HUES6 (cell line): ENCODE measurements at regions not wholly inside any gene's neighbourhood (a gene's known extent, or its start where the extent isn't known, plus 50 kb on each side); places are given as distances from the start of the nearest gene placed in this dataset.

Experiments
- H3K27ac ChIP-seq: 2 replicates; pipeline ENCODE4 v1.7.0; 2013; ENCODE audit warnings: low read depth, mild to moderate bottlenecking, low read length, inconsistent platforms
- H3K27me3 ChIP-seq: 2 replicates; pipeline ENCODE4 v1.6.1; 2013; ENCODE audit warnings: low read length; ENCODE audit not compliant: control insufficient read depth, insufficient read depth
- H3K36me3 ChIP-seq: 2 replicates; pipeline ENCODE4 v1.6.1; 2013; ENCODE audit warnings: low read length; ENCODE audit not compliant: control insufficient read depth, insufficient read depth
- H3K4me1 ChIP-seq: 2 replicates; pipeline ENCODE4 v1.6.1; 2013; ENCODE audit warnings: low read length; ENCODE audit not compliant: control insufficient read depth, insufficient read depth
- H3K4me3 ChIP-seq: 2 replicates; pipeline ENCODE4 v1.5.1; 2013; ENCODE audit warnings: low read depth, low read length
- H3K9ac ChIP-seq: one replicate; pipeline ENCODE4 v1.6.1; 2013; ENCODE audit warnings: mild to moderate bottlenecking, low read length
- H3K9me3 ChIP-seq: 2 replicates; pipeline ENCODE4 v1.6.1; 2013; ENCODE audit warnings: low read depth, low read length; ENCODE audit not compliant: control insufficient read depth, insufficient read depth

- Histone ChIP-seq H3K27ac (no peak overlapping the region), H3K36me3 (no peaks in the 10 kb centered on the region), H3K4me1 (peaks cover 5% of the 10 kb centered on the region), H3K27me3 (no peaks in the 10 kb centered on the region), H3K9me3 (no peaks in the 10 kb centered on the region), H3K4me3 (no peak overlapping the region), H3K9ac (no peak overlapping the region)
Observed at GRCh38 chr6:145006914-145007313, 721.8 kb downstream of the UTRN start.

GRCh38 chr6:145008715-145009114 is 723.6 kb downstream of the UTRN start:
- no peaks in the 10 kb centered on the region for H3K27me3 ChIP-seq
- no peak overlapping the region for H3K27ac ChIP-seq
- H3K4me3 ChIP-seq = no peak overlapping the region
- no peak overlapping the region for H3K9ac ChIP-seq
- no peaks in the 10 kb centered on the region for H3K9me3 ChIP-seq
- H3K36me3 ChIP-seq = no peaks in the 10 kb centered on the region
- H3K4me1 ChIP-seq = peaks cover 10% of the 10 kb centered on the region

- Histone ChIP-seq H3K27ac (no peak overlapping the region), H3K4me1 (peaks cover 10% of the 10 kb centered on the region), H3K9ac (no peak overlapping the region), H3K27me3 (no peaks in the 10 kb centered on the region), H3K36me3 (no peaks in the 10 kb centered on the region), H3K9me3 (no peaks in the 10 kb centered on the region), H3K4me3 (no peak overlapping the region)
Observed at GRCh38 chr6:145009711-145010110, 724.6 kb downstream of the UTRN start.

DNA sequence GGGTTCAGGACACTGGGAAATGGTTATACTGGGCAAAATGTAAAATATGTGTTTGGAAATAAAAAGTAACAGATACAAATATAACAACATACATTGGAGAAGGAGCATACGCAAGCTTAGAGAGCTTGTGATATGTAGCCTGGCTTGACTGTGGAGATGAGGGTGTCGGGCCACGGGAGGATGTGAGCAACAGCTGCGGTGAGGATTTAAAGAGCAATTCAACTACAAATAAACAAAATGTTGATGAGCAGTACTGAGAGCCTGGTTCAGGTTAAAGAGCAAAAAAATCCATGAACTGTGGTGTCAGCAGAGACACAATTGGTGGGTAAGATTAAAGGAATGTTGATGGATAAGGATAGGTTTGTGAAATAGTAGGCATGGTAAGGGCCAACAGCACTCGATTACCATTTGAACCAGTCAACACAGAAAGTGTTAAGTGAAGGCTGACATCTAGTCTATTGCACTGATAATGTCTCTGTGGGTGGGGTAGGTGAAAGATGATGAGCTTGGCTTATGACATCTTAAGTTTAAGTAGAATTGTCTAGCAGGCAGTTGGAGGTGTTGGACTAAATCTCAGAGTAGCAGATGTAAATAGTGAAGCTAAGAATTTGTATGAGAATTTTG is 723.2 kb downstream of the EPM2A start:
- Histone ChIP-seq H3K9ac (no peak overlapping the region), H3K9me3 (no peaks in the 10 kb centered on the region), H3K27me3 (no peaks in the 10 kb centered on the region), H3K27ac (no peak overlapping the region), H3K4me3 (no peak overlapping the region), H3K4me1 (peaks cover 14% of the 10 kb centered on the region), H3K36me3 (no peaks in the 10 kb centered on the region)

DNA sequence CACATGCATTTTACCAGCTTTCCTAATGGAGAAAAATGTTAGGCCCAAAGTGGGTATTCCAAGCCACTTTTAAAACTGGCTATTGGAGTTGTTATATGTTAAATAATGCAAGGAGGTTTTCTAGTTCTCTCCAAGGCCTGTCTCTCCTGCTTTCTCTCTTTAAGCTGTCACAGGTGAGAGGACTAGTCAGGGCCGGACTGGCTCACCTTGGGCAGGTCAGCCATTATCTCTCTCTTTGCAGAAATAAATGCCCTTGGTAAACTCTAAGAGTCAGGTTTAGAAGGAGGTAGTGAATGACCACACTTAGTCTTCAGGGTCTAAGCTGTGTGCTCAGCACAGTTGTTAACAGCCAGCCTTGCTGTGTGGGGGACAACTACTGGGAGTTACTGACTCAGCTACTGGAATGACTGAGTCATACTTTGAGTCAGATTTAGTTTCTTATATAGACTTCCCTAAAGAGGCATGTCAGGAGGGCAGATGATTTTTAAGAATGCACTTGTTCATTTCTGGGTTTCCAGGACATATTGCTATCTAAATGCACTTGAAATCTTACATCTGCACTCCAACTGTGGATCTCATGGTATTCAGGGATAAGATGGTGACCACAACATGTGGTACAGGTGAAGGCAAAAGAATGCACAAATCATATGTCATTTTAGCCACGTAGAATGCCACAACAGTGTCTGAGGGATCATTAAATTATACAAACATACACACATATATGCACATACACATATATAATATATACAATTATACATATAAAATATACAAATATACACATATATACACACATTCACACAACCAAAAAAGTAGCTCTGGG is 719.4 kb downstream of the EPM2A start:
- no peak overlapping the region for H3K9ac ChIP-seq
- H3K4me3 ChIP-seq = no peak overlapping the region
- no peaks in the 10 kb centered on the region for H3K27me3 ChIP-seq
- H3K9me3 ChIP-seq = no peaks in the 10 kb centered on the region
- no peaks in the 10 kb centered on the region for H3K36me3 ChIP-seq
- H3K4me1 ChIP-seq = peaks cover 14% of the 10 kb centered on the region; the same call in 1 of the 2 replicates
- no peak overlapping the region for H3K27ac ChIP-seq

GRCh38 chr6:145017051-145017450 is 718.3 kb downstream of the EPM2A start:
- Histone ChIP-seq H3K9ac (no peak overlapping the region), H3K4me1 (peaks cover 12% of the 10 kb centered on the region; the same call in 1 of the 2 replicates), H3K9me3 (no peaks in the 10 kb centered on the region), H3K27me3 (no peaks in the 10 kb centered on the region), H3K4me3 (no peak overlapping the region), H3K27ac (no peak overlapping the region), H3K36me3 (no peaks in the 10 kb centered on the region)

DNA sequence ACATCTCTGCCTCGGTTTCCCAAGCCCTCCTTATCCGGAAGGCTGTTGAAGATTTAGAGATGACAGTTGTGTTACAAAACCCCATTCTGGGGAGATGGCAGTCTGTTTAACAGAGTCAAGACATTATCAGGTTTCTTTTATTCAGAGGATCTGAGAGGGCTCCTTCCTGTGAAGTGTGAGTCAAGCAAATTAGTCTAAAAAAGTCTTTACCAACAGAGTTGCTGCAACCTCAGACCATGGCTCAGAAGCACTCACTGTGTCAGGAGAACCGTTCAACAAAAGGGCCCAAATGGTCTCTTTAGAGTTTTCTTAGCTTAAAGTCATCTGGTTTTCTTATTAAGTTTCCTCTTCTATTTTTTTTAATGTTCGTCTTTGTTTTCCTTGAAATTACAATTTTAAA is 717.8 kb downstream of the EPM2A start:
- Histone ChIP-seq H3K9me3 (no peaks in the 10 kb centered on the region), H3K27me3 (no peaks in the 10 kb centered on the region), H3K36me3 (no peaks in the 10 kb centered on the region), H3K4me1 (peaks cover 8% of the 10 kb centered on the region; the same call in 1 of the 2 replicates), H3K9ac (no peak overlapping the region), H3K4me3 (no peak overlapping the region), H3K27ac (no peak overlapping the region)

DNA sequence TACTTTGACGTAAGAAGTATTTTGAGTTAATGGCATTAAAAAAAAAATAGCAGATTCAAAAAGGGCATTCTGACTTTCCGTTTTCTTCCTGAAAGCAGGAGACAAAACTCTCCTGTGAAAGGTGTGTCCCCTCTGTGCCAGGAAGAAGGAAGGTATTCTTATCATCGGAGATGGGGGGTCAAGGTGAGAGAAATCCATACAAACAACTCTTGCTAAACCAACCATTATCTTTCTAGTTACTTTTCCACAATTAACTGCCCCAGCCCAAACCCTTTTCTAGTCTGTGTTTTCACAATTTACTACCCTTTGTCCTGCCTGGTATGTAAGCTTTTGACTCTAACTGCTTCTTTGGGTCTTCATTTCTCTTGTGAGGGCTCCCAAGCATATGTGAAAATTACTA is 717.3 kb downstream of the EPM2A start:
- no peak overlapping the region for H3K4me3 ChIP-seq
- no peaks in the 10 kb centered on the region for H3K9me3 ChIP-seq
- no peak overlapping the region for H3K9ac ChIP-seq
- H3K27ac ChIP-seq = no peak overlapping the region
- H3K36me3 ChIP-seq = no peaks in the 10 kb centered on the region
- H3K4me1 ChIP-seq = peaks cover 9% of the 10 kb centered on the region; the same call in 1 of the 2 replicates
- no peaks in the 10 kb centered on the region for H3K27me3 ChIP-seq

GRCh38 chr6:145020114-145020513 is 715.2 kb downstream of the EPM2A start:
- H3K9ac ChIP-seq = no peak overlapping the region
- H3K4me3 ChIP-seq = no peak overlapping the region
- H3K4me1 ChIP-seq = peaks cover 11% of the 10 kb centered on the region; the same call in 1 of the 2 replicates
- H3K9me3 ChIP-seq = no peaks in the 10 kb centered on the region
- no peaks in the 10 kb centered on the region for H3K27me3 ChIP-seq
- H3K27ac ChIP-seq = no peak overlapping the region
- H3K36me3 ChIP-seq = no peaks in the 10 kb centered on the region

DNA sequence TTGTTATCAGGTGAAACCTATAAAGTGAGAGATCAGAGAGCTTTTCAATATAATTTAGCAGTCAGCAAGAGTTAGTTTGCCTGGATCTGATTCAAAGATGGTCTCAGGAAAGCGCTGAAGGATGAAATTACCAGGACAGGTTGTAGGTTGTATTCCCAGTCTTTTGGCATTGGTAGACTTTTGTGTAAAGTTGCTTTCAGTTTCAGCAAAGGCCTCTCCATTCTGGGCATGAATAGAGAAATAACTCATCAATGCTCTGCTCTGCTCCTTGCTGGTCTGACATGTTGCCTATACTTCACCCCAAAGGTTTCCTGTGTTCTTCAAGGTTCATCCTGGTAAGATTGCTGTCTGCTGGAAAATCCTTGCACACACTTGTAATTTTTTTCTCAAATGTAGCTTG is 714.8 kb downstream of the EPM2A start:
- Histone ChIP-seq H3K9ac (no peak overlapping the region), H3K27me3 (no peaks in the 10 kb centered on the region), H3K27ac (no peak overlapping the region), H3K9me3 (no peaks in the 10 kb centered on the region), H3K4me1 (peaks cover 11% of the 10 kb centered on the region; the same call in 1 of the 2 replicates), H3K36me3 (no peaks in the 10 kb centered on the region), H3K4me3 (no peak overlapping the region)

GRCh38 chr6:145022199-145022796 is 713.0 kb downstream of the EPM2A start:
- Histone ChIP-seq H3K27me3 (no peaks in the 10 kb centered on the region), H3K9me3 (no peaks in the 10 kb centered on the region), H3K9ac (no peak overlapping the region), H3K36me3 (no peaks in the 10 kb centered on the region), H3K4me3 (no peak overlapping the region), H3K27ac (no peak overlapping the region), H3K4me1 (0 out of 2 replicates have a peak, but pooled peaks cover 6% of the 10 kb centered on the region)
